ENCODE measurements at regions not wholly inside any gene's neighbourhood (a gene's known extent, or its start where the extent isn't known, plus 50 kb on each side); places are given as distances from the start of the nearest gene placed in this dataset.

DNA sequence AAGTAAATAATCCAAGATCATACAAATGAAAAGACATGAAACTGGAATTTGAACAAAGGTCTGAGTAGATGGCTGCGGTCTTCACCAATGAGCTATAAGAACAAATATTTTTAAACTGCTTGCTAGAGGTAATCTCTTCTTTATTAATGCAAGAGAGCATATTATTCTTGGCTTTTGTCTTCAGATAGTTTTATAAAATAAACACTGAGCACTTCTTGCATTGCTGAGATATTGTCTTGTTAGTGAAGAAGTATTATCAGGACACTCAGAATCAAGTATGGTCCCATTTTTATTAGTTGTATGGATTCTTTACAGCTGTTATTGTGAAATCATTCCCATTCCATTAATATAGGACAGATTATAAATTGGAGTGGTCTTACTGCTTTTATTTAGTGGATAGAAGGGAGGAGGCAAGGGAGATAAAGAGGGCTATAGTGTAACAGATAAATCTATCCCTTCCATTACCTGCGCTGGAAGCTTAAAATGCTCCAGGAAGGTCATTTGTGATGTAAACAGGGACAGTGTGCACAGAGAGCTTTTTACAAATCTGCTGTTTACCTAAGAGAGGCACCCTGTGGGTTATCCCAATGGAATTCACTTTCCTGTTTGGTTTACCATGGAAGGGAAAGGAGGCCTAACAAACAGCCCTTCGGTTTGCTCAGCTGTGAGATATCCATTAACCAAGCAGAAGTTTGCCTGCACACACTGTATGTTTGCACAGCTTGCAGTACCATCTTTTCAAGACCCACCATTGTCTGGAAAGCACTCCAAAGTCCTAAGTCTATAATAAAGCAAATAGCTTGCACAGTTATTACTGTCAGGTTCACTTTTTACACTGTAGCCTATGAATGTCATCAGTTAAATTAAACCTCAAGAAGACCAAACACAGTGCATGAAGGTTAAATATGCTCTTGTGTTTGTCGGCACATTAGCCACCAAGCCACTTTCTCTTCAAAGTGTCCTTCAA is 347.7 kb upstream of the TGFBR2 start:
- TF ChIP-seq, protein P1, sequence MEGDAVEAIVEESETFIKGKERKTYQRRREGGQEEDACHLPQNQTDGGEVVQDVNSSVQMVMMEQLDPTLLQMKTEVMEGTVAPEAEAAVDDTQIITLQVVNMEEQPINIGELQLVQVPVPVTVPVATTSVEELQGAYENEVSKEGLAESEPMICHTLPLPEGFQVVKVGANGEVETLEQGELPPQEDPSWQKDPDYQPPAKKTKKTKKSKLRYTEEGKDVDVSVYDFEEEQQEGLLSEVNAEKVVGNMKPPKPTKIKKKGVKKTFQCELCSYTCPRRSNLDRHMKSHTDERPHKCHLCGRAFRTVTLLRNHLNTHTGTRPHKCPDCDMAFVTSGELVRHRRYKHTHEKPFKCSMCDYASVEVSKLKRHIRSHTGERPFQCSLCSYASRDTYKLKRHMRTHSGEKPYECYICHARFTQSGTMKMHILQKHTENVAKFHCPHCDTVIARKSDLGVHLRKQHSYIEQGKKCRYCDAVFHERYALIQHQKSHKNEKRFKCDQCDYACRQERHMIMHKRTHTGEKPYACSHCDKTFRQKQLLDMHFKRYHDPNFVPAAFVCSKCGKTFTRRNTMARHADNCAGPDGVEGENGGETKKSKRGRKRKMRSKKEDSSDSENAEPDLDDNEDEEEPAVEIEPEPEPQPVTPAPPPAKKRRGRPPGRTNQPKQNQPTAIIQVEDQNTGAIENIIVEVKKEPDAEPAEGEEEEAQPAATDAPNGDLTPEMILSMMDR (IDR thresholded peaks at IDR 0.05): no peak
- no peak for TF ChIP-seq POLR2A (IDR thresholded peaks at IDR 0.05)
